Mammary epithelial cell (primary cell): ENCODE measurements at regions not wholly inside any gene's neighbourhood (a gene's known extent, or its start where the extent isn't known, plus 50 kb on each side); places are given as distances from the start of the nearest gene placed in this dataset.

ENCODE experiments used
- CTCF ChIP-seq, 2 donors: IDR thresholded peaks in 1 of 2; conservative IDR thresholded peaks in 1 of 2; 2 replicates each; pipeline ENCODE4 v1.5.1; 2011 to 2012; ENCODE audit warnings: inconsistent platforms in 2 of 2, low read length in 2 of 2, mild to moderate bottlenecking in 2 of 2, control low read depth in 1 of 2, low read depth in 1 of 2; ENCODE audit not compliant: insufficient read depth in 1 of 2; ENCODE audit errors: extremely low read depth in 1 of 2
- EZH2 ChIP-seq: IDR thresholded peaks from 2 replicates; pipeline ENCODE4 v1.6.1; 2012; ENCODE audit warnings: low read length, inconsistent platforms, borderline replicate concordance

GRCh38 chr11:23494981-23495380 lies 634.7 kb upstream of the CCDC179 start:
- TF ChIP-seq CTCF (conservative IDR thresholded peaks at IDR 0.05 in 1 of 2, IDR thresholded peaks at IDR 0.05 in 1 of 2; ENCODE audit: extremely low read depth in 1 of 2, insufficient read depth in 1 of 2, low read depth in 1 of 2, low read length in 2 of 2) (no peak), EZH2 (no peak)
